ENCODE measurements at regions not wholly inside any gene's neighbourhood (a gene's known extent, or its start where the extent isn't known, plus 50 kb on each side); places are given as distances from the start of the nearest gene placed in this dataset.
"Not testable (repeated sequence)": the region's sequence is repeated elsewhere in the genome, so short reads cannot be mapped to it uniquely, and the experiment has no call there.

DNA sequence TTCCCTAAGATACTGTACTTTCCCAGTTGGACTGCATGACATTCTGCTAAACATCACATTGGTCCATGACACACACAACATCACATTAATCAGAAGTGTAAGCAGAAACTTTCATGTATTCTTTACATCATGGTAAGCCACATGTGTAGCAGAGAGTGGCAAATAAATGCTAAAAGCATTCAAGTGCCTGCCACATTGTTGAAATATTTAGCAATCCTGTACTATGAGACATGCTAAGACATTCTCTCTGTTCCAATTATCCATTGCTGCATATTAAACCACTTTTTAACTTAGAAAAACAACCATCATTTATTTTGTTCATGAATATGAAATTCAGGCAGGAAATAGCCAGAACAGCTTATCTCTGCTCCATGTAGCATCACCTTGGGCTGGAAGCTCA, 207.7 kb upstream of the GJE1 start:
- intact Hi-C loops (cut with micrococcal nuclease; ENCODE audit: unreplicated experiment) = no loop called here
- Histone ChIP-seq H3K27me3 (ENCODE audit: insufficient read depth, low read depth) (no peaks in the 10 kb centered on the region), H3K4me1 (replicated peaks; ENCODE audit: insufficient read depth) (no peaks in the 10 kb centered on the region), H3K36me3 (ENCODE audit: low read depth) (no peaks in the 10 kb centered on the region), H3K79me2 (ENCODE audit: low read depth) (no peaks in the 10 kb centered on the region), H4K20me1 (ENCODE audit: insufficient read depth) (no peaks in the 10 kb centered on the region), H3K4me2 (no peak overlapping the region), H3F3A (ENCODE audit: insufficient read depth, low read depth) (no peaks in the 10 kb centered on the region), H3K9me3 (ENCODE audit: insufficient read depth, low read depth) (no peaks in the 10 kb centered on the region), H2AFZ (no peak overlapping the region), H3K9me2 (ENCODE audit: insufficient read depth) (peaks cover 4% of the 10 kb centered on the region; the same call in 1 of the 2 replicates), H3K4me3 (no peak overlapping the region), H3K27ac (no peak overlapping the region)
- ChIA-PET CTCF (no interaction called here), POLR2A (ENCODE audit: unreplicated experiment) (no interaction called here)
- TF ChIP-seq, protein P1, sequence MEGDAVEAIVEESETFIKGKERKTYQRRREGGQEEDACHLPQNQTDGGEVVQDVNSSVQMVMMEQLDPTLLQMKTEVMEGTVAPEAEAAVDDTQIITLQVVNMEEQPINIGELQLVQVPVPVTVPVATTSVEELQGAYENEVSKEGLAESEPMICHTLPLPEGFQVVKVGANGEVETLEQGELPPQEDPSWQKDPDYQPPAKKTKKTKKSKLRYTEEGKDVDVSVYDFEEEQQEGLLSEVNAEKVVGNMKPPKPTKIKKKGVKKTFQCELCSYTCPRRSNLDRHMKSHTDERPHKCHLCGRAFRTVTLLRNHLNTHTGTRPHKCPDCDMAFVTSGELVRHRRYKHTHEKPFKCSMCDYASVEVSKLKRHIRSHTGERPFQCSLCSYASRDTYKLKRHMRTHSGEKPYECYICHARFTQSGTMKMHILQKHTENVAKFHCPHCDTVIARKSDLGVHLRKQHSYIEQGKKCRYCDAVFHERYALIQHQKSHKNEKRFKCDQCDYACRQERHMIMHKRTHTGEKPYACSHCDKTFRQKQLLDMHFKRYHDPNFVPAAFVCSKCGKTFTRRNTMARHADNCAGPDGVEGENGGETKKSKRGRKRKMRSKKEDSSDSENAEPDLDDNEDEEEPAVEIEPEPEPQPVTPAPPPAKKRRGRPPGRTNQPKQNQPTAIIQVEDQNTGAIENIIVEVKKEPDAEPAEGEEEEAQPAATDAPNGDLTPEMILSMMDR (conservative IDR thresholded peaks at IDR 0.05) = no peak
- TF ChIP-seq EZH2 (IDR thresholded peaks at IDR 0.05; ENCODE audit: low read depth) = no peak
- no peak for DNase-seq
- no TSS peak for BruUV-seq (replicated peaks)

DNA sequence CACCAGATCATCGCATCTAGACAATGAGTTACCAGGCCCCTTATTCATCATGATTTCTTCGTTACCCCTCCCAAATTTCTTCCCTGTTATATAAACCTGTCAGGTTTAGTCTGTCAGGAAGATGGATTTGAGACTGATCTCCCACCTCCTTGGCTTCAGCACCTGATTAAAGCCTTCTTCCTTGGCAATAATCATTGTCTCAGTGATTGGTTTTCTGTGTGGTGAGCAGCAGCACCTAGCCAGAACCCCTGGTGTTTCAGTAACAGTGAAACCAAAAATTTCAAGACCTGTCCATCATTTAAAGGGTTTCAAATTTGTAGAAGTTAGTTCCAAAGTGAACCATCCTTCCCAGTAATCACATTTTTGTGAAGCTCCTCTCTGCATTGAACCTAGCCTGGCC, 209.8 kb upstream of the GJE1 start:
- intact Hi-C loops (cut with micrococcal nuclease; ENCODE audit: unreplicated experiment) = no loop called here
- no peak for DNase-seq
- H3K36me3 ChIP-seq (ENCODE audit: low read depth) = no peaks in the 10 kb centered on the region
- no peak overlapping the region for H3K4me2 ChIP-seq
- H3F3A ChIP-seq (ENCODE audit: insufficient read depth, low read depth) = no peaks in the 10 kb centered on the region
- no TSS peak for BruUV-seq (replicated peaks)
- TF ChIP-seq EZH2 (IDR thresholded peaks at IDR 0.05; ENCODE audit: low read depth) = no peak
- TF ChIP-seq, protein P1 (conservative IDR thresholded peaks at IDR 0.05) = no peak
- H3K27me3 ChIP-seq (ENCODE audit: insufficient read depth, low read depth) = no peaks in the 10 kb centered on the region
- ChIA-PET POLR2A (ENCODE audit: unreplicated experiment) (no interaction called here), CTCF (no interaction called here)
- H2AFZ ChIP-seq = no peak overlapping the region
- H3K4me3 ChIP-seq = no peak overlapping the region
- no peaks in the 10 kb centered on the region for H3K79me2 ChIP-seq (ENCODE audit: low read depth)
- H4K20me1 ChIP-seq (ENCODE audit: insufficient read depth) = no peaks in the 10 kb centered on the region
- peaks cover 4% of the 10 kb centered on the region; the same call in 1 of the 2 replicates for H3K9me2 ChIP-seq (ENCODE audit: insufficient read depth)
- H3K27ac ChIP-seq = no peak overlapping the region
- no peaks in the 10 kb centered on the region for H3K9me3 ChIP-seq (ENCODE audit: insufficient read depth, low read depth)
- no peaks in the 10 kb centered on the region for H3K4me1 ChIP-seq (replicated peaks; ENCODE audit: insufficient read depth)

- H3K4me2 ChIP-seq; CTCF ChIA-PET; BruUV-seq (replicated peaks); H3F3A ChIP-seq (ENCODE audit: insufficient read depth, low read depth); H3K79me2 ChIP-seq (ENCODE audit: low read depth); H3K9me3 ChIP-seq (ENCODE audit: insufficient read depth, low read depth); DNase-seq; intact Hi-C loops (cut with micrococcal nuclease; ENCODE audit: unreplicated experiment); H2AFZ ChIP-seq; H3K27ac ChIP-seq; H3K4me3 ChIP-seq; H4K20me1 ChIP-seq (ENCODE audit: insufficient read depth); H3K27me3 ChIP-seq (ENCODE audit: insufficient read depth, low read depth); H3K4me1 ChIP-seq (replicated peaks; ENCODE audit: insufficient read depth); POLR2A ChIA-PET (ENCODE audit: unreplicated experiment); H3K9me2 ChIP-seq (ENCODE audit: insufficient read depth); H3K36me3 ChIP-seq (ENCODE audit: low read depth): not testable (repeated sequence)
Measured at GRCh38 chr6:141916682-141917505, 215.8 kb upstream of the GJE1 start.

DNA sequence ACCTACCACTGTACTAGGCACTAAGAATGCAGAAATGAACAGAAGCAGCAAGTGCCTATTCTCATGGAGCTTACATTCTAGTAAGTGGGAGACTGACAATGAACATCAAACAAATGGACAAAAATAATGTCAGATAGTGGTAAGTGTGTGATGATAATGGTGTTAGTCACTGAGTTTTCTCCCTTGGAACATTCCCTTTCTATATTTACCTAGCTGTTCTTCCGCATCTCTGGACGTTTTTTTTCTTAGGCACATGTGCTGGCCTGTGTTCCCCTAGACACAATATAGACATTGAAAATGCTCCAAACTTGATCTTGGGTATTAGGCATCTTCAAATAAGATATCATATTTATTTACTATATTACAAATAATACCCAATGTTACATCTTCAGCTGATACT, 218.1 kb upstream of the GJE1 start:
- Histone ChIP-seq H3K27me3 (ENCODE audit: insufficient read depth, low read depth) (no peaks in the 10 kb centered on the region), H3F3A (ENCODE audit: insufficient read depth, low read depth) (no peaks in the 10 kb centered on the region), H3K9me2 (ENCODE audit: insufficient read depth) (no peaks in the 10 kb centered on the region), H3K27ac (no peak overlapping the region), H4K20me1 (ENCODE audit: insufficient read depth) (no peaks in the 10 kb centered on the region), H3K4me3 (no peak overlapping the region), H2AFZ (no peak overlapping the region), H3K4me2 (no peak overlapping the region), H3K4me1 (replicated peaks; ENCODE audit: insufficient read depth) (0 out of 2 replicates have a peak, but pooled peaks cover 3% of the 10 kb centered on the region), H3K9me3 (ENCODE audit: insufficient read depth, low read depth) (no peaks in the 10 kb centered on the region), H3K36me3 (ENCODE audit: low read depth) (no peaks in the 10 kb centered on the region), H3K79me2 (ENCODE audit: low read depth) (no peaks in the 10 kb centered on the region)
- BruUV-seq (replicated peaks) = no TSS peak
- ChIA-PET POLR2A (ENCODE audit: unreplicated experiment) (no interaction called here), CTCF (no interaction called here)
- TF ChIP-seq, protein P1 (conservative IDR thresholded peaks at IDR 0.05) = no peak
- no peak for TF ChIP-seq EZH2 (IDR thresholded peaks at IDR 0.05; ENCODE audit: low read depth)
- no peak for DNase-seq
- intact Hi-C loops (cut with micrococcal nuclease; ENCODE audit: unreplicated experiment) = no loop called here

All from PC-9 (cell line).